CD14-positive monocyte (primary cell): ENCODE measurements at regions not wholly inside any gene's neighbourhood (a gene's known extent, or its start where the extent isn't known, plus 50 kb on each side); places are given as distances from the start of the nearest gene placed in this dataset.
A peak's percentile ranks its signal among the peaks of the same experiment; 100 is the strongest.

Source experiments
- DNase-seq, 3 donors: peaks; one replicate each; pipeline ENCODE4 v3.0.0-alpha.2; 2011 to 2022
- H2AFZ ChIP-seq: 2 replicates; pipeline ENCODE4 v1.6.0; 2012; ENCODE audit warnings: mild to moderate bottlenecking, low read depth, low read length, inconsistent platforms; ENCODE audit not compliant: insufficient read depth, poor library complexity, severe bottlenecking
- H3K27ac ChIP-seq, 2 donors: 1 replicate in 1 of 2; 2 replicates in 1 of 2; pipeline ENCODE4 v1.5.1; 2012 to 2013; ENCODE audit warnings: low read length in 2 of 2, control low read depth in 1 of 2, inconsistent platforms in 1 of 2, low read depth in 1 of 2, mild to moderate bottlenecking in 1 of 2
- H3K27me3 ChIP-seq, 2 donors: one replicate each; pipeline versions ENCODE4 v1.6.0 to v1.6.1; 2011 to 2013; ENCODE audit warnings: low read length in 2 of 2; ENCODE audit not compliant: control insufficient read depth in 2 of 2, insufficient read depth in 2 of 2
- H3K36me3 ChIP-seq, 2 donors: replicated peaks in 1 of 2; 1 replicate in 1 of 2; 2 replicates in 1 of 2; pipeline versions ENCODE4 v1.5.1 to v1.6.1; 2012 to 2013; ENCODE audit warnings: low read length in 2 of 2, control low read depth in 1 of 2, inconsistent platforms in 1 of 2, mild to moderate bottlenecking in 1 of 2; ENCODE audit not compliant: insufficient read depth in 2 of 2, control insufficient read depth in 1 of 2
- H3K4me1 ChIP-seq, 2 donors: 1 replicate in 1 of 2; 2 replicates in 1 of 2; pipeline versions ENCODE4 v1.5.1 to v1.6.1; 2012 to 2013; ENCODE audit warnings: low read length in 2 of 2, control low read depth in 1 of 2, inconsistent platforms in 1 of 2, mild to moderate bottlenecking in 1 of 2, moderate library complexity in 1 of 2; ENCODE audit not compliant: insufficient read depth in 2 of 2, control insufficient read depth in 1 of 2
- H3K4me2 ChIP-seq: replicated peaks from 2 replicates; pipeline ENCODE3; 2012; ENCODE audit warnings: low read length, moderate library complexity, mild to moderate bottlenecking; ENCODE audit not compliant: poor library complexity, severe bottlenecking; ENCODE audit errors: extremely low read depth
- H3K4me3 ChIP-seq, 3 experiments: fragments of 200-600 bp in 1 of 3; sonication (generic) in 1 of 3; replicated peaks in 1 of 3; 1 replicate in 2 of 3; 2 replicates in 1 of 3; pipeline ENCODE4 v1.5.1; 2011 to 2013; ENCODE audit warnings: low read length in 3 of 3, mild to moderate bottlenecking in 3 of 3, control low read depth in 2 of 3, low read depth in 2 of 3, inconsistent platforms in 1 of 3, moderate library complexity in 1 of 3
- H3K79me2 ChIP-seq: 2 replicates; pipeline ENCODE4 v1.6.0; 2012; ENCODE audit warnings: mild to moderate bottlenecking, control low read depth, inconsistent platforms, low read length, moderate library complexity; ENCODE audit not compliant: insufficient read depth
- H3K9ac ChIP-seq: 2 replicates; pipeline ENCODE4 v1.6.0; 2017; ENCODE audit warnings: low read length, mild to moderate bottlenecking; ENCODE audit not compliant: insufficient read depth, poor library complexity, severe bottlenecking
- H3K9me3 ChIP-seq, 2 donors: replicated peaks in 1 of 2; 1 replicate in 1 of 2; 2 replicates in 1 of 2; pipeline versions ENCODE4 v1.5.1 to v1.6.1; 2012 to 2013; ENCODE audit warnings: low read length in 2 of 2, control low read depth in 1 of 2; ENCODE audit not compliant: control insufficient read depth in 1 of 2, insufficient read depth in 1 of 2
- H4K20me1 ChIP-seq: 2 replicates; pipeline ENCODE4 v1.6.0; 2012; ENCODE audit warnings: mild to moderate bottlenecking, low read length, control low read depth, moderate library complexity; ENCODE audit not compliant: insufficient read depth
- H3K27ac Mint-ChIP-seq, 7 donors: one replicate each; pipeline ENCODE4 v1.8.0; 2020; ENCODE audit warnings: mild to moderate bottlenecking in 7 of 7, mixed read lengths in 7 of 7, moderate library complexity in 6 of 7, inconsistent platforms in 2 of 7
- H3K27me3 Mint-ChIP-seq, 3 donors: one replicate each; pipeline ENCODE4 v1.8.0; 2021 to 2022; ENCODE audit warnings: low read depth in 3 of 3, mild to moderate bottlenecking in 3 of 3, mixed read lengths in 3 of 3, moderate library complexity in 3 of 3, inconsistent platforms in 1 of 3
- H3K36me3 Mint-ChIP-seq, 2 donors: one replicate each; pipeline ENCODE4 v1.8.0; 2020; ENCODE audit warnings: mixed read lengths in 2 of 2, inconsistent platforms in 1 of 2, mild to moderate bottlenecking in 1 of 2
- H3K4me1 Mint-ChIP-seq: one replicate; pipeline ENCODE4 v1.8.0; 2020; ENCODE audit warnings: mild to moderate bottlenecking, mixed read lengths
- H3K4me3 Mint-ChIP-seq, 2 donors: one replicate each; pipeline ENCODE4 v1.8.0; 2020; ENCODE audit warnings: mild to moderate bottlenecking in 2 of 2, mixed read lengths in 2 of 2, moderate library complexity in 1 of 2
- H3K9me3 Mint-ChIP-seq, 7 donors: one replicate each; pipeline ENCODE4 v1.8.0; 2020 to 2022; ENCODE audit warnings: mixed read lengths in 7 of 7, mild to moderate bottlenecking in 6 of 7, moderate library complexity in 6 of 7, inconsistent platforms in 2 of 7
- CTCF ChIP-seq: fragments of 200-600 bp; IDR thresholded peaks from one replicate; pipeline ENCODE4 v1.8.0; 2022; ENCODE audit warnings: antibody characterized with exemption, mild to moderate bottlenecking
- WGBS: methylation state at CpG from one replicate; pipeline ENCODE4 v1.1.5; 2013; ENCODE audit warnings: missing lambda C conversion rate; ENCODE audit not compliant: insufficient coverage; 5-methylcytosine and 5-hydroxymethylcytosine counted together
- intact Hi-C, 2 donors: fragments of 100-400 bp; cut with micrococcal nuclease; formaldehyde crosslinking; loops; one replicate each; pipeline versions ENCODE4 v1.15.0 to v1.15.1; 2023

- Histone ChIP-seq H3K4me3 (no peak overlapping the region), H3K4me2 (peak overlapping the region; percentile 11), H2AFZ (peak overlapping the region; percentile 59), H3K36me3 (no peaks in the 10 kb centered on the region), H3K27ac (no peak overlapping the region), H3K4me1 (peaks cover 7 to 10% of the 10 kb centered on the region in 2 donors), H4K20me1 (no peaks in the 10 kb centered on the region), H3K27me3 (no peaks in the 10 kb centered on the region), H3K9ac (no peak overlapping the region), H3K79me2 (no peaks in the 10 kb centered on the region), H3K9me3 (no peaks in the 10 kb centered on the region)
- H3K27ac Mint-ChIP-seq, result no peak overlapping the region
- H3K9me3 Mint-ChIP-seq, result peaks cover 0 to 7% (median 0%) of the 10 kb centered on the region in 7 donors
- H3K27me3 Mint-ChIP-seq, result peaks cover 3 to 9% (median 4%) of the 10 kb centered on the region in 3 donors
- intact Hi-C loops, result no loop called here
- DNase-seq, result peak in 1 of 3 donors; percentile 15
- no peaks in the 10 kb centered on the region for H3K36me3 Mint-ChIP-seq
- H3K4me1 Mint-ChIP-seq, result peaks cover 17% of the 10 kb centered on the region
- no peak for TF ChIP-seq CTCF
- WGBS, result 79% methylated on average over 16 of the region's 23 CpGs
- H3K4me3 Mint-ChIP-seq, result peak overlapping the region in 1 of 2 donors; percentile 67
Observed at GRCh38 chr15:77548589-77549557, 83.8 kb downstream of the LINGO1 start.

GRCh38 chr15:77547801-77548588 is 84.7 kb downstream of the LINGO1 start:
- intact Hi-C loops, result no loop called here
- peaks cover 24% of the 10 kb centered on the region for H3K4me1 Mint-ChIP-seq
- Histone ChIP-seq H3K4me2 (peak overlapping the region; percentile 11), H3K4me1 (peaks cover 14 to 17% of the 10 kb centered on the region in 2 donors), H3K9me3 (no peaks in the 10 kb centered on the region), H2AFZ (peak overlapping the region; percentile 59), H3K79me2 (no peaks in the 10 kb centered on the region), H3K27me3 (no peaks in the 10 kb centered on the region), H3K4me3 (no peak overlapping the region), H3K36me3 (no peaks in the 10 kb centered on the region), H3K27ac (no peak overlapping the region), H4K20me1 (no peaks in the 10 kb centered on the region), H3K9ac (no peak overlapping the region)
- no peak for DNase-seq
- 57% methylated on average over 10 of the region's 19 CpGs for WGBS
- H3K27me3 Mint-ChIP-seq, result peaks cover 3 to 9% (median 4%) of the 10 kb centered on the region in 3 donors
- TF ChIP-seq CTCF, result no peak
- H3K36me3 Mint-ChIP-seq, result no peaks in the 10 kb centered on the region
- peaks cover 0 to 7% (median 0%) of the 10 kb centered on the region in 7 donors for H3K9me3 Mint-ChIP-seq
- no peak overlapping the region for H3K27ac Mint-ChIP-seq
- H3K4me3 Mint-ChIP-seq, result peak overlapping the region in 1 of 2 donors; percentile 67
